Common myeloid progenitor, CD34-positive (primary cell): ENCODE measurements at regions not wholly inside any gene's neighbourhood (a gene's known extent, or its start where the extent isn't known, plus 50 kb on each side); places are given as distances from the start of the nearest gene placed in this dataset.
"Not testable (repeated sequence)": the region's sequence is repeated elsewhere in the genome, so short reads cannot be mapped to it uniquely, and the experiment has no call there.

Experiments
- CTCF ChIA-PET: fragments of 350-600 bp; sonication (Branson Sonifier 250); formaldehyde crosslinking; loops from one replicate; lab custom pipeline; 2021; ENCODE audit warnings: antibody characterized with exemption; lab: Charles Lee
- POLR2A ChIA-PET: fragments of 350-600 bp; sonication (Branson Sonifier 250); formaldehyde crosslinking; loops from one replicate; lab custom pipeline; 2021; ENCODE audit warnings: antibody characterized with exemption; lab: Charles Lee
- DNase-seq, 3 donors: peaks; one replicate each; pipeline versions ENCODE4 v3.0.0 to v3.0.0-alpha.2; 2013
- H3K27ac ChIP-seq, 2 experiments: 1 replicate in 1 of 2; 2 replicates in 1 of 2; pipeline ENCODE4 v1.7.0; 2013; ENCODE audit warnings: inconsistent platforms in 2 of 2, low read length in 2 of 2, mild to moderate bottlenecking in 2 of 2, low read depth in 1 of 2, moderate library complexity in 1 of 2; ENCODE audit not compliant: severe bottlenecking in 2 of 2, insufficient read depth in 1 of 2, poor library complexity in 1 of 2
- H3K27me3 ChIP-seq, 5 experiments: replicated peaks in 2 of 5; 1 replicate in 3 of 5; 2 replicates in 2 of 5; pipeline versions ENCODE4 v1.6.1 to v1.7.0; 2013; ENCODE audit warnings: low read length in 4 of 5, mild to moderate bottlenecking in 2 of 5, moderate library complexity in 2 of 5, inconsistent platforms in 1 of 5; ENCODE audit not compliant: insufficient read depth in 5 of 5, control insufficient read depth in 4 of 5
- H3K36me3 ChIP-seq, 4 experiments: 1 replicate in 2 of 4; 2 replicates in 2 of 4; pipeline versions ENCODE4 v1.6.1 to v1.7.0; 2013; ENCODE audit warnings: low read length in 3 of 4, control low read depth in 1 of 4, mild to moderate bottlenecking in 1 of 4; ENCODE audit not compliant: control insufficient read depth in 4 of 4, insufficient read depth in 4 of 4
- H3K4me1 ChIP-seq, 4 experiments: 1 replicate in 3 of 4; 2 replicates in 1 of 4; pipeline versions ENCODE4 v1.6.1 to v1.7.1; 2013; ENCODE audit warnings: low read length in 3 of 4, mild to moderate bottlenecking in 3 of 4, control low read depth in 1 of 4, inconsistent platforms in 1 of 4, moderate library complexity in 1 of 4; ENCODE audit not compliant: control insufficient read depth in 4 of 4, insufficient read depth in 4 of 4; ENCODE audit errors: control extremely low read depth in 1 of 4
- H3K4me3 ChIP-seq, 7 experiments: 1 replicate in 4 of 7; 2 replicates in 3 of 7; pipeline versions ENCODE4 v1.5.1 to v1.7.0; 2013; ENCODE audit warnings: mild to moderate bottlenecking in 7 of 7, low read length in 6 of 7, moderate library complexity in 6 of 7, inconsistent platforms in 2 of 7, low read depth in 2 of 7, control low read depth in 1 of 7; ENCODE audit not compliant: insufficient read depth in 4 of 7, control insufficient read depth in 1 of 7; ENCODE audit errors: extremely low read depth in 1 of 7
- H3K9me3 ChIP-seq, 5 experiments: 1 replicate in 4 of 5; 2 replicates in 1 of 5; pipeline versions ENCODE4 v1.6.1 to v1.7.1; 2013; ENCODE audit warnings: low read length in 4 of 5, mild to moderate bottlenecking in 2 of 5, inconsistent platforms in 1 of 5, low read depth in 1 of 5, moderate library complexity in 1 of 5; ENCODE audit not compliant: control insufficient read depth in 4 of 5, insufficient read depth in 2 of 5; ENCODE audit errors: control extremely low read depth in 1 of 5
- WGBS: methylation state at CpG from one replicate; pipeline ENCODE4 v1.1.5; 2013; ENCODE audit not compliant: insufficient coverage; 5-methylcytosine and 5-hydroxymethylcytosine counted together

DNA sequence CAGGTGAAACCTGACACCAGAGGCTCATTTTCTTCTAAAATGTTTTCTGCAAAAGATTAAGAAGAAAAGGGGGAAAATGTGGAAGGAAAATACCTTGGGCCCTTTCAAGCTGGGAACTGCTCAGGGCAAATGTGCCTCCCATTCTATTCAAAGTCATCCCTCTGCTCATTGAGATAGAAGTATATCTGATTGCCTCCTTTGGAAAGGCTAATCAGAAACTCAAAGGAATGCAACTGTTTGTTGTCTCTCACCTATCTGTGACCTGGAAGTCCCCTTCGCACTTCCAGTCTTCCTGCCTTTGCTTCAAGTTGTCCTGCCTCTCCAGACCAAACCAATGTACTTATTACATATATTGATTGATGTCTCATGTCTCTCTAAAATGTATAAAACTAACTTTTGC, 102.4 kb upstream of the MAP3K4 start:
- H3K36me3 ChIP-seq, H3K27ac ChIP-seq, POLR2A ChIA-PET, H3K27me3 ChIP-seq, H3K9me3 ChIP-seq, CTCF ChIA-PET, H3K4me3 ChIP-seq, H3K4me1 ChIP-seq, DNase-seq: not testable (repeated sequence)
- no CpG with 5 or more reads among the region's 1 CpG for WGBS

DNA sequence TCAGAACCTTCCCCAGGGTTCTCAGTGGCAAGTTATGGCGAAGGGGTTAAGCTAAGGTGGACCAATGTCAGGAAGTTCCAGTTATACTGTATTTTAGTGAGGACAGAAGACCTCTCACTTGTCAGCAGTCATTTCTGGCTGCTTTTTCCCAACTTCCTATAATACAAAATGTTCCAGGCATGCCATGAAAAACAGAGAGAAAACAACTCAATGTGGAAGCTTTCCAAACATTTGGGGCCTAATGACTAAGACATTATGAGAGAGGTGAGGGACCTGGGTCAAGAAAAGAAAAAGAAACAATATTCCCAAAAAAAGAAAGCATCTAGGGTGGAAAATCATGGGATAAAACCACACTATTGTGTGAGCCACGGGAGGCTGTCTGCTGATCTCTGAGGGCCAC, 99.9 kb upstream of the MAP3K4 start:
- no peak overlapping the region for H3K27ac ChIP-seq
- no peaks in the 10 kb centered on the region for H3K4me1 ChIP-seq
- H3K27me3 ChIP-seq = no peaks in the 10 kb centered on the region
- no peak overlapping the region for H3K4me3 ChIP-seq
- WGBS = no CpG with 5 or more reads among the region's 2 CpGs
- no peaks in the 10 kb centered on the region for H3K9me3 ChIP-seq
- no peaks in the 10 kb centered on the region for H3K36me3 ChIP-seq
- no peak for DNase-seq
- POLR2A ChIA-PET = no interaction called here
- CTCF ChIA-PET = no interaction called here

DNA sequence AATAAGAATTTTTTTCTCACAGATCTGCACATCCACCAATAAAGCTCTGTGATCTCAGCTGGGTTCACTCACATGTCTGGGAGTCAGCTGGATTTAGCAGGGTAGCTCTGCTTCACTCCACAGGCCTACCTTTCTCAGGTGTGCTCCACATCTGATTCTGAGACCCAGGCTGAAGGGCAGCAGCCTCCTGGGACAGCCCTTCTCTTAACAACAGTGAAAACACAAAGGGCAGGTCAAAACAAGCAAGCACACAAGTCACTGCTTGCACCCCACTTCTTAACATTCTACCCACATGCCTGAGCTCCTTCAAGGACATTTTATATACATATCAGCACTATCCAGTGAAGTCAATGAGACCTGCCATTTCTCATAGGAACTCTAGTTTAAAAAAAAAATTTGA, 96.0 kb upstream of the MAP3K4 start:
- ChIA-PET POLR2A (no interaction called here), CTCF (no interaction called here)
- H3K4me1 ChIP-seq = no peaks in the 10 kb centered on the region
- H3K36me3 ChIP-seq = no peaks in the 10 kb centered on the region
- H3K4me3 ChIP-seq = no peak overlapping the region
- H3K27ac ChIP-seq = no peak overlapping the region
- DNase-seq = no peak
- no peaks in the 10 kb centered on the region for H3K9me3 ChIP-seq
- H3K27me3 ChIP-seq = no peaks in the 10 kb centered on the region

DNA sequence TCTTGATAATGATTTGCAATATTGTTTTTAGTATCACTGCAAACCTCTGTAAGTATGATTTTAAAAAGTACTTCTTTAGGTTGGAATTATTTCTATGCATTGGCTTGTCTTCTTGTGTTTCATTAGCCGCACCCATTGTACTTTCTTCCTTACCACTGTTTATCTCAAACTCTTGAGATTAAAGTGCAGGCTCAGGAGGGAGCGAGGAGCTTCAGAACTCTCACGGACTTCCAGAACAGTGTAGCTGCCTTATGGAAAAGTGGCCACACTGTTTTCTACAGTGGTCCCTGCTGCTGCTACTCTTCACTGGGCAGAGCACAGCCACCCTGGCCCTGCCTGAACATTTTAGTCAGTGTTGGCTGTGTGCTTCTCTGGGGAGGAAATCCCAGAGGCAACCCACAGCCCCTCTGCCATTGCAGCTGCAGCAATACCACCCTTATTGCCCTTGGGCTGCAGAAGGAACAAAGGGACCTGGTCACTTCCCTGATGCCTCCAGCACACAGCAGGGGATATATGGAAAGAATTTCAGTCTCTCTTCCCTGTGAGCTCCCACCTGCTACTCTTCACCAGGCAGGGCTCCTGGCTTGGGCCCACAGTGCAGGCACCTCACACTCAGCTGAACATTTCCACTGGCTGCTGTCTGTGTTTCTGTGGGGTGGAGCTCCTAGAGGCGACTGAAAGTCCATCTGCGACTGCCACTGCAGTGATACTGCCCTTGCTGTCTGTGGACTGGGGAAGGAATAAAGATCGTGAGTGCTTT, 91.7 kb upstream of the MAP3K4 start:
- WGBS = 80% methylated on average over 2 of the region's 6 CpGs
- no peaks in the 10 kb centered on the region for H3K4me1 ChIP-seq
- no peak overlapping the region for H3K27ac ChIP-seq
- no peak for DNase-seq
- H3K9me3 ChIP-seq = peaks cover 0 to under 1% (median 0%) of the 10 kb centered on the region in 5 experiments
- POLR2A ChIA-PET = no interaction called here
- H3K36me3 ChIP-seq = no peaks in the 10 kb centered on the region
- no peak overlapping the region for H3K4me3 ChIP-seq
- H3K27me3 ChIP-seq = no peaks in the 10 kb centered on the region
- CTCF ChIA-PET = interaction anchor here (0.6 kb wide), 1 partner anchor 30 kb away, joined by 3 read pairs; no protein-coding TSS in a partner anchor

DNA sequence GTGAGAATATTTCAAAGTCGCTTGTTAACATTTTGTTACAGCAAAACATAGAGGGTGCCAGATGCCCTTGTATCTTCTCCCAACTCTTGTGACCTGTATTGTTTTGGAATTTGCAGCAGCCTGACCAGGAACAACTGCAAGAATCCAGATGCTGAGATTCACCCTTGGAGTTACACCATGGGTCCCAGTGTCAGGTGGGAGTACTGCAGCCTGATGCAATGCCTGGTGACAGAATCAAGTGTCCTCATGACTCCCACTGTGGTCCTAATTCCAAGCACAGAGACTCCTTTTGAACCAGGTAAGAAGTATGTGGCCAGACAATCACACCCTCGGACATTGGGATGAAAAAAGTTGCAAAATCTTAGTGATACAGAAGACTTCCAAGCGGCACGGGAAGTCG, 79.6 kb upstream of the MAP3K4 start:
- Histone ChIP-seq H3K4me3 (no peak overlapping the region), H3K36me3 (no peaks in the 10 kb centered on the region), H3K4me1 (no peaks in the 10 kb centered on the region), H3K9me3 (peaks cover 0 to 20% (median 4%) of the 10 kb centered on the region in 5 experiments), H3K27ac (no peak overlapping the region), H3K27me3 (no peaks in the 10 kb centered on the region)
- 100% methylated on average over 4 of the region's 5 CpGs for WGBS
- POLR2A ChIA-PET = no interaction called here
- DNase-seq = no peak
- CTCF ChIA-PET = no interaction called here

DNA sequence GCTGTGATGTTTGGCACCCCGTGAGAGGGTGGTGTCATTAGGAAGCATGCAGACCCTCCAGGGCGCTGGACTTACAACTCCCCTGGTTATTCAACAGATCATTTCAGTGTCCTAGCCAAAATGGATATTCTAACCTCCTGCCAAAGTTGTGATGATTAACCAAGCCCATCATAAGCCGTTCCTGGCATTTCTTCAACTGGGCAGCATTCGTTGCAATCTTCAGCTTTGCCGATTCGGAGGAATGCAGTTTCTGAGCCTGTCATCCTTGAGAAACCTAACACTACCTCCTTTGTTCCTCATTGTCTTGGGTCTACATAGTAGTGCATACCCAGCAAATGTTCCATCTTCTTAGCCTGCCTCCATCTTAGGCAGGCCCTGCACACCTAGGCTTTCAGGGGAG, 79.2 kb upstream of the MAP3K4 start:
- H3K4me1 ChIP-seq = no peaks in the 10 kb centered on the region
- H3K36me3 ChIP-seq = no peaks in the 10 kb centered on the region
- POLR2A ChIA-PET = no interaction called here
- WGBS = 94% methylated on average over 6 of the region's 6 CpGs
- CTCF ChIA-PET = no interaction called here
- no peak overlapping the region for H3K27ac ChIP-seq
- peaks cover 0 to 20% (median 4%) of the 10 kb centered on the region in 5 experiments for H3K9me3 ChIP-seq
- no peaks in the 10 kb centered on the region for H3K27me3 ChIP-seq
- DNase-seq = no peak
- no peak overlapping the region for H3K4me3 ChIP-seq

DNA sequence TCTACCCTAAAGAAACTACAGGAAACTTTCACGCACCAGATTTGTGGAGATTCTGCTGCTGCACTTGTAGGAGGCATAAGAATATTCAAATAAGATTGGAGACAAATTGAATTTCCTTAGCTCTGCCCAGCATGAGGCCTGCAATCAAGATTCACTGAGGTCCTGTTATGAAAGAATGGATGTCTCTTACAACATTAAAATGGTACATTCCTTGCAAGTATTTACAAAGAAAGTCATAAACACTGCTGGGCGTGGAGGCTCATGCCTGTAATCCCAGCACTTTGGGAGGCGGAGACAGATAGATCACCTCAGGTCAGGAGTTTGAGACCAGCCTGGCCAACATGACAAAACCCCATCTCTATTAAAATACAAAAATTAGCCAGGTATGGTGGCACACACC, 74.0 kb upstream of the MAP3K4 start:
- ChIA-PET CTCF (no interaction called here), POLR2A (no interaction called here)
- H3K4me3 ChIP-seq = no peak overlapping the region
- peaks cover 0 to 2% (median 0%) of the 10 kb centered on the region in 5 experiments for H3K27me3 ChIP-seq
- 100% methylated on average over 2 of the region's 3 CpGs for WGBS
- peaks cover 0 to 15% (median 3%) of the 10 kb centered on the region in 5 experiments for H3K9me3 ChIP-seq
- no peak overlapping the region for H3K27ac ChIP-seq
- no peaks in the 10 kb centered on the region for H3K36me3 ChIP-seq
- no peak for DNase-seq
- no peaks in the 10 kb centered on the region for H3K4me1 ChIP-seq
